HCEC 1CT (cell line): ENCODE measurements at regions not wholly inside any gene's neighbourhood (a gene's known extent, or its start where the extent isn't known, plus 50 kb on each side); places are given as distances from the start of the nearest gene placed in this dataset.
"Not testable (repeated sequence)": the region's sequence is repeated elsewhere in the genome, so short reads cannot be mapped to it uniquely, and the experiment has no call there.

Source experiments
- DNase-seq: peaks from one replicate; pipeline ENCODE4 v3.0.0-alpha.2; 2017

GRCh38 chr3:176619833-176620232, 577.4 kb downstream of the TBL1XR1 start:
- DNase-seq, result no peak

- DNase-seq, result no peak
Measured at GRCh38 chr3:176615826-176616225, 581.5 kb downstream of the TBL1XR1 start.

GRCh38 chr3:176611703-176612102, 585.6 kb downstream of the TBL1XR1 start:
- DNase-seq, result peak; percentile 23

- no peak for DNase-seq
Measured at GRCh38 chr3:176609361-176609760, 587.9 kb downstream of the TBL1XR1 start.

- not testable (repeated sequence) for DNase-seq
Measured at GRCh38 chr3:176605553-176605952, 591.7 kb downstream of the TBL1XR1 start.

DNA sequence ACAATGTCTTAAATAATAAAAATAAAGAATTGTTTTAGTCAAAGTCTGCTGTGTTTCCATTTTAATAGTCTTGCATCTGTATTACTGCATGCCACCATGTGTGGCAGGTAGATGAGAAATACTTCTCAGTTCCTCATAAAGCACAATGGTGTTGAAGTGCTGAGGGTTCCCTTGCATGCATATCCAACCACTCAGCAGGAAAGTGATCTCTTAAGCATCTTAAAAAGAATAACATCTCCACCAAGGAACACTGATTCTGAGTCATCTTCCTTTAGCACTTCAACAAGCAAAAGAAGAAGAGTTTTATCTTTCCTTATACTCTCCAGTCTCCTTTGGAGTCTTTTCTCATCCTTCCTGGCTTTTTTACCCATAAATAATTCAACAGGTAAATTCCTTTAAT, 602.0 kb downstream of the TBL1XR1 start:
- DNase-seq, result peak; percentile 45

DNA sequence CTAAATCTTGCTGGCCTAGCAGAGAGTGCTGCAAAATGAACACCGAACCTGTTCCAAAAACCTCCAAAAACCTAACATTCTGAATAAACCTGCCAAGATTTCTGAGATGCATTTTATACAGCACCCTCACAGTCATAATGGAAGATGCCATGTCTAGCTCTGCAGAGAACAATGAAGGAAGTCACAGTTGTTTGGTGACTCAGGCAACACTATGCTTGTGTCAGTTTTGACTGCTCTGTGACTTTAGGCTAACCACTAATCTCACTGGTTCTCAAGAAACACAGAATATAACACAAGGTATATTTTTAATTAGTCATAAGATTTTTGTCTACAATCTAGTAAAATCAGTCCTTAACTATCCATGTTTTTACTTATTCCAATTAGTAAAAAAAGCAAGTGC, 606.6 kb downstream of the TBL1XR1 start:
- DNase-seq, result no peak

DNA sequence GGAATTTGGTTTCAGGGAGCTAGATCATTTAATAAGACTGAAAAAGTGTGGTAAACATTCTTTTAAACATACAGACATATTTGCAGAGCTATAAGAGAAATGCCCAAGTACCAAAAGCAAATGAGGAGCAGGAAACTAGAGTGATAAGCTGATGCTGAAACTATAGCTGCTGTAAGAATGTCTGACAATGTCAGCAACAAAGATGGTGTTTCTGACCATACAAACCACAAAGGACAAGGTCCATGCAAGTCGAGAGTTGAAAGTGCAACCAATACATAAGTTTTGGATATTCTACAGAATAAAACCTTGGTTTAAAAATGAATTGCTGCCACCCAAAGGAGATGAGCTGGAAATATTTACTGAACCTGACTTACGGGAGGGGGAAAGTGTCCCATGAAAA, 610.2 kb downstream of the TBL1XR1 start:
- no peak for DNase-seq

- DNase-seq, result peak; percentile 83
Measured at GRCh38 chr3:176584413-176585176, 612.7 kb downstream of the TBL1XR1 start.

- no peak for DNase-seq
Measured at GRCh38 chr3:176583956-176584355, 613.3 kb downstream of the TBL1XR1 start.

DNA sequence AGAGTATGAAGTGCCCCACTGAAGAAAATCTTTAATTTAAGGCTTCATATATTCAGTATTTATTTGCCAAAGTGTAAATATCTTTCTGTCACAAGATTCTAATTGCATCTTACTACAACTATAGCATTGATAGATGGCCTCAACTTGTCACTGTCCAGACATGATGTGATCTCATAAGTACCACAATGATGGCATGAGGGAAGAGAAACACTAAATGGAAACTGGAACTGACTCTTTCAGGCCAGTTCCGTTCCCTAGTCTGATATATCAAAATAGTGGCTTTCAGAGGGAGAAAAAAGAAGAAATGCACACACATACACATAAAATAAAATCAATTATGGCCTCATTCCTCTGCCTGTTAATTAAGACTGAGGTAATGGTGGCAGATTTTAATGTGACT, 615.7 kb downstream of the TBL1XR1 start:
- DNase-seq, result no peak

GRCh38 chr3:176579711-176580185, 617.5 kb downstream of the TBL1XR1 start:
- peak; percentile 68 for DNase-seq

DNA sequence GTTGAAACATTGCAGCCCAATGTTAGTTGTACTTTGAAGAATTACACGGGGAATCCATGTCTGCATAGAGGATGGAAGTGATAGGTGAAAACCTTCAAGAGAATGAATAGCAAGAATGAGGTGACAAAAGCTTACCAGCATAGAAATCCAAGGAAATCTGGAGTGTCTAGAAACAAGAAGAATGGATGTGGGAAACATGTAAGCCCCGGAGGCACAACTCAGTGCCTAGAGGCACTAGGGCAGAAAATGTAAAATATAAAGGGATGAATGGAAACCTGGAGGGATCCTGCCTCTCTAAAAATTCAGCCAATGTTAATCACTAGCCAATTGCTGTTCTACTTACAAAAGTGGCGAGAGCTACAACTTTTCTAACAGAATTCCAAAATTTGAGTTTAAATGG, 619.0 kb downstream of the TBL1XR1 start:
- no peak for DNase-seq

- no peak for DNase-seq
Measured at GRCh38 chr3:176577447-176577846, 619.8 kb downstream of the TBL1XR1 start.

DNA sequence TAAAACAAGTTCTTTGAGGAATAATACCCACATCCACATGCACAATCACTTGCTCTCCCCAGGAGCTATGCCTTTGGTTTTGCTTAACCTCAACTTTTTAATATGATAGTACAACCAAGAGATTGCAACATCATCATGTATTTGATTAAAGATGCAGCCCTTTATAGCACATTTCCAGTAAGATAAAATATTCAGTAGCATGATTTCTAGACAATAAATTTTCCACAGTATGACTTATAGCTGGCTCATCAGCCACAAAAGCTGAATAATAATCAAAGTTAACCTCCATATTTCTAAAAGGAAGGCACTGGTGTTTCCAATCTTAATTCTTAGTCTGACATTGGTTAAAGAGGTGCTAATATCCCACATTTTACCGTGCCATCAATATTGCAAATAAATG, 622.5 kb downstream of the TBL1XR1 start:
- peak; percentile 73 for DNase-seq

DNA sequence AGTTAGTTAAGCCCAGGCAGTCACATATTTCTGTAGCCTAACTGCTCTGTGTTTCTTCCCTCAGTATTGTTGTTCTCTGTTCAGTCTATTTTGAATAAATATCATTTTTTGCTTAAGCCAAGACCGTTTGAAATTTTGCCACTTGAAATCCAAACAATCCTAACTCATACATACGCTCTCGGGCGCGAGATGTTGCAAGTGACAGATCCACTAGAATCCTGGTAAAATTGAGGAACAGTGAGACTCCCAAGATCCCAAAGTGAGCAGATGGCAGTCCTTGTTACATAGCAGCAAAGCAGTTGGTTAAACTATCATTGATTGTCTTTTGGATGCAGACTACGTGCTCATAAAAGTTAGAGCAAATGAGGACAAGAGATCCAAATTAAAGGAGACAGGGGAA, 625.4 kb downstream of the TBL1XR1 start:
- DNase-seq, result no peak

DNA sequence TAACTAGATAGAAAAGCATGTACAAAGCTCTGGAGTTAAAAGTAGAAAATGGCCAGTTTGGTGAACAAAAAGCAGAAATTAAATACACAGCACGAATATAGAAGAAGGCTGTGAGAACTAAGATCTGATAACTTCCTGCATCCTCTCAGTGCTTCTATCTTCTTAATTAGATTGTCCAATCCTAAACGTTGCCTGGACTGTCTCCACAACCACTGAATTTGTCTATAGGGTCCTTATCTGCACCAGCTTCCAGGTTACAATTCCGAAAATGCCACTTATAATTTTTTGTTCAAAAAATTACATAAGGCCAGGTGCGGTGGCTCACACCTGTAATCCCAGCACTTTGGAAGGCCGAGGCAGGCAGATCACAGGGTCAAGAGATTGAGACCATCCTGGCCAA, 626.3 kb downstream of the TBL1XR1 start:
- no peak for DNase-seq

- no peak for DNase-seq
Measured at GRCh38 chr3:176568189-176568588, 629.1 kb downstream of the TBL1XR1 start.

GRCh38 chr3:176566757-176567156, 630.5 kb downstream of the TBL1XR1 start:
- DNase-seq, result no peak

DNA sequence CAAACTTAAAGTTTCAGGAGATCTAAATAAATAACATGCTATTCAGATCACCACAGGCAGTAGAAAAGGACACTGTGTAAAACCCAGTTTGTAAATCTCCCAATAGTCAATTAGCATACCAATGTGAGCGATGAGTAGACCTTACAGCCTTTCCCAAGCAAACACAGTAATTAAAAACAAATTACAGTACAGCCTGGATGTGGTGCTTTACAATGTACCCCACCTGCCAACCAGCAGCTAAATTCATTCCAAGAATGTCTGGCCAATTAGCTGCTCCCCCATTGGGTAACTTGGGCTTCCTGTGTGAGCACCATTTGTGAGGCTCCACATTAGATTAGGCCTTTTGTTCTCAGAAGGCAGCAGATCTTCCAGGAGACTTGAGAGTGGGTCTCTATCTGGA, 635.0 kb downstream of the TBL1XR1 start:
- DNase-seq, result no peak

- DNase-seq, result no peak
Measured at GRCh38 chr3:176561826-176562225, 635.5 kb downstream of the TBL1XR1 start.

DNA sequence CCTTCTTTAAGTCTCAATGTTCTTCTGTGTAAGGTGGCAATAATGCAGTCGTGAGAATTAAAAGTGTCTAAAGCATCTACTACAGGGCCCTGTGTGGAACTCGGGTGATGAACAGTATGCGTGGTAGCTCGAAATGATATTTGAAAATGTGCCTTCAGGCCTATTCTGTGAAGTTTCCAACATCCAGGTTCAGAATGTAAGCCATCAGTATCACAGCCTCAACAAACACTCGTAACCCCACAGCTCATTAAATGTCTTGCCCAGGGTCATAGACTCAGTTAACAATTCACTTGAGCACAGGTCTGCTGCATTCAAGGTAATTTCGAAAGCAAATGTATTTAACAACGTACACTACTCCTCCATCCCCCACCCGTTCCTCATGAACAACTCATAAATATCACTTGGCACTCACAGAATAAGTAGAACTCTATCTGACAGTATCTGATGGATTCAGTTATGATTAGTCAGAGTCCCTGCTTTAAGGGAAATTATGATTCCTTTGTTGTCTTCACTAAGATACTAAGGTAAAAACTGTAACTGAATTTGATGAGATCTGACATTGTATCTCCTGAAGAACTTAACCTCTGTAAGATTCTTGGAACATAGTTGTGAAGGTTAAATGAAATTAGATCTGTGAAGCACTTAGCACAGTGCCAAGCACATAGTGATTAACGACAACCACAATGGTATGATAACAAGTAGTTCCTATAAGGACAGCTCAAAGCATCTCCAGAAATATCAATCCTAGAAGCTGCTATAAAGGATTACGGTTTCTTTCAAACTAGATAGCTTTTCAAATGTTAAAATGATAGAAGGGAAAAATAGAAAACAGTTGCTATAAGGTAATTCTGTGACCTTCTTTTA, 642.3 kb downstream of the TBL1XR1 start:
- DNase-seq, result peak; percentile 35

DNA sequence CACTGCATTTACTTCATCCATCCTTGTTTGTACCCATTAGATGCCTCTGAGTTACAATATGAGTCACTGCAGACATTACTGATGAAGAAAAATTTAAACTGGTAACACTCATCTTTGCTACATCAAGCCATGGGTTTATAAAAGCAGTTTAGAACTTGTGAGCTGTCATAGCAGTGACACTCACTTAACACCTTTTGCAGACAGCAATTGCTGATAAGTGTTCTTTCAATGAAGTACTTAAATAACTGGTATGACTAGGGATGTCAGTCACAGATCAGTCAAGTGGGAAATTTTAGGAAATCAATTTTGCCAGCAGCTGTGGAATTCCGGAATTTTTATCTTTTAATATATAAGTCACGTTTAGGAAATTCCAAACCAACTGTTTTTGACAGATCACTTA, 643.0 kb downstream of the TBL1XR1 start:
- no peak for DNase-seq

DNA sequence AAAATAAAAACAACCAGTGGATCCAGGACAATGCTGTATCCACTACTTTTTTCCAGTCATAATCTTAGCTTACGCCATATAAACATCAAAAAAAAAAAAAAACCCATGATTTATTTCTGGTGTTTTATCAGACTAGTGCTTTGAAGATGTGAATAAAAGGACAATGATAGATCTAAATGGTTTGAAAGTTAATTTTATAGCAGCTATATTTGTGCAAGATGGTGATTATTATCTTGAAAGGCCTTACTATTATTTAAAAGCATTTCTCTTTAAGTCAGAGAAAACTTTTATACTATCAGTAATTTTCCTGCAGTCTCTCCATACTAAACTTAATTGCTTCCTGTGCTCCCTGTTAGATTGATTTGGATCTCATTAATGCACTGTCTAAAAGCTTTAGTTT, 670.3 kb downstream of the TBL1XR1 start:
- no peak for DNase-seq
